ENCODE measurements at regions not wholly inside any gene's neighbourhood (a gene's known extent, or its start where the extent isn't known, plus 50 kb on each side); places are given as distances from the start of the nearest gene placed in this dataset.

- no peak overlapping the region for H3K4me3 ChIP-seq (ENCODE audit: low read length)
- no peaks in the 10 kb centered on the region for H4K20me1 ChIP-seq (ENCODE audit: insufficient read depth, low read depth, low read length)
- no peaks in the 10 kb centered on the region for H3K4me1 ChIP-seq (ENCODE audit: low read length)
- no peaks in the 10 kb centered on the region for H3K36me3 ChIP-seq (ENCODE audit: insufficient read depth, low read length)
- H3K9me3 ChIP-seq (ENCODE audit: low read length), result no peaks in the 10 kb centered on the region
- no peak overlapping the region for H2AFZ ChIP-seq (ENCODE audit: low read length)
- H3K4me2 ChIP-seq (ENCODE audit: low read depth, low read length, poor library complexity, severe bottlenecking), result no peak overlapping the region
- no peaks in the 10 kb centered on the region for H3K9me2 ChIP-seq (replicated peaks; ENCODE audit: insufficient read depth, low read length)
- no peaks in the 10 kb centered on the region for H3K79me2 ChIP-seq (ENCODE audit: low read length)
- H3K27me3 ChIP-seq (ENCODE audit: low read length), result no peaks in the 10 kb centered on the region
- no peak overlapping the region for H3K27ac ChIP-seq (ENCODE audit: low read length)
- DNase-seq, result no peak
- no peak overlapping the region for H3K9ac ChIP-seq (ENCODE audit: low read length)
Measured at GRCh38 chr16:16869746-16870145, 490.8 kb downstream of the NPIPA7 start.

- H3K36me3 ChIP-seq (ENCODE audit: insufficient read depth, low read length), result no peaks in the 10 kb centered on the region
- H3K9ac ChIP-seq (ENCODE audit: low read length), result no peak overlapping the region
- no peaks in the 10 kb centered on the region for H3K27me3 ChIP-seq (ENCODE audit: low read length)
- H3K79me2 ChIP-seq (ENCODE audit: low read length), result no peaks in the 10 kb centered on the region
- H3K27ac ChIP-seq (ENCODE audit: low read length), result no peak overlapping the region
- H3K9me3 ChIP-seq (ENCODE audit: low read length), result no peaks in the 10 kb centered on the region
- no peaks in the 10 kb centered on the region for H4K20me1 ChIP-seq (ENCODE audit: insufficient read depth, low read depth, low read length)
- no peaks in the 10 kb centered on the region for H3K4me1 ChIP-seq (ENCODE audit: low read length)
- no peak overlapping the region for H3K4me2 ChIP-seq (ENCODE audit: low read depth, low read length, poor library complexity, severe bottlenecking)
- H3K4me3 ChIP-seq (ENCODE audit: low read length), result no peak overlapping the region
- DNase-seq, result no peak
- no peak overlapping the region for H2AFZ ChIP-seq (ENCODE audit: low read length)
- H3K9me2 ChIP-seq (replicated peaks; ENCODE audit: insufficient read depth, low read length), result no peaks in the 10 kb centered on the region
Measured at GRCh38 chr16:16871196-16871595, 492.3 kb downstream of the NPIPA7 start.

DNA sequence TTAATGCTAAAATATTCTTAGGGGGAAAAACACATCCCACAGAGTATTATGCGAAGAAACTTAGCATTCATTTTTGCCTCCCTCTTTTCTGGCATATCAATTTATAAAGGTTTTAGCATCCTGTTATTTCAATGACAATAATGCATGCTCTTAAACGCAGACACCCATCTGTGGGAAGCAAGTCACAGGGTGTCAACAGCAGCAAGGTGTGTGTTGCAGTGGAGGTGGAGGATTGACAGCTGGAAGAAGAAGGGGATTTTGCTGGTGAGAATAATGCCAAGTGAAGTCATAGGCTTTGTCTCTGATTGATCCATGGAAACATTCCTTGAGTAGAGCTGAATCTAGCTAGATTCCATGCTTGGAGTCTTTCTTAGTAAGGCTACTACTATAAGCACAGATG, 498.1 kb downstream of the NPIPA7 start:
- H3K79me2 ChIP-seq (ENCODE audit: low read length), result no peaks in the 10 kb centered on the region
- H3K9me2 ChIP-seq (replicated peaks; ENCODE audit: insufficient read depth, low read length), result no peaks in the 10 kb centered on the region
- no peak overlapping the region for H2AFZ ChIP-seq (ENCODE audit: low read length)
- no peaks in the 10 kb centered on the region for H4K20me1 ChIP-seq (ENCODE audit: insufficient read depth, low read depth, low read length)
- DNase-seq, result no peak
- H3K27ac ChIP-seq (ENCODE audit: low read length), result no peak overlapping the region
- H3K4me2 ChIP-seq (ENCODE audit: low read depth, low read length, poor library complexity, severe bottlenecking), result no peak overlapping the region
- no peaks in the 10 kb centered on the region for H3K36me3 ChIP-seq (ENCODE audit: insufficient read depth, low read length)
- H3K9me3 ChIP-seq (ENCODE audit: low read length), result no peaks in the 10 kb centered on the region
- H3K9ac ChIP-seq (ENCODE audit: low read length), result no peak overlapping the region
- no peaks in the 10 kb centered on the region for H3K27me3 ChIP-seq (ENCODE audit: low read length)
- no peak overlapping the region for H3K4me3 ChIP-seq (ENCODE audit: low read length)
- H3K4me1 ChIP-seq (ENCODE audit: low read length), result no peaks in the 10 kb centered on the region

DNA sequence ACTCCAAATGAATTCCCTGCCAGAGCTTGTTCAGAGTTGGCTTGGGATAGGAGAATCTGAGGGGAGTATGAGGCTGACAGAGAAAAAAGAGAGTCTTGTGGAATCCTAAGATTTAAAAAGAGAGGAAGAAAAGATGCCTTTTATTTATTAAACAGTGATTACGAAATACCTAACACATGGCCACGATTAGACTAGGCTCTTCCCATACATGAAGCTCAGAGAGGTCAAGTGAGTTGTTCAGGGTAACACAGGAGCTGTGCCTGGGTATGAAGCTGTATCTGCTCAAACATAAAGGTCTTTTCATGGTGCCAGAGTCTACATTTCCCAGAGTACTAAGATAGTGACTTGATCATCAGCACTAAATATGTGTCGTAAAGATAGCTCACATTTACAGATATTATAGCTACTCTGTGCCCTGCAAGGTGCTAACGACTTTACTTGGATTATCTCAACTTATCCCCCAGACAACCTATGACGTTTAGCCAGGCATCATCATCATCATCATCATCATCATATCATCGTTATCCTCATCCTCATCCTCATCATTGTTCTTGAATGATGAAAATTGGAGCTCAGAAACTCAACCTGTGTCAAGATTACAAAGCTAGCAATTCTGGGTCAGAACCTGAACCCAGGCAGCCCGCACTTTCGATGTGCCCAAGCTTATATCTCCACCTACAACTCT, 500.8 kb downstream of the NPIPA7 start:
- Histone ChIP-seq H4K20me1 (ENCODE audit: insufficient read depth, low read depth, low read length) (no peaks in the 10 kb centered on the region), H3K27me3 (ENCODE audit: low read length) (no peaks in the 10 kb centered on the region), H3K4me2 (ENCODE audit: low read depth, low read length, poor library complexity, severe bottlenecking) (no peak overlapping the region), H3K4me3 (ENCODE audit: low read length) (no peak overlapping the region), H3K27ac (ENCODE audit: low read length) (no peak overlapping the region), H3K36me3 (ENCODE audit: insufficient read depth, low read length) (no peaks in the 10 kb centered on the region), H3K9me2 (replicated peaks; ENCODE audit: insufficient read depth, low read length) (no peaks in the 10 kb centered on the region), H3K79me2 (ENCODE audit: low read length) (no peaks in the 10 kb centered on the region), H3K4me1 (ENCODE audit: low read length) (no peaks in the 10 kb centered on the region), H3K9ac (ENCODE audit: low read length) (no peak overlapping the region), H3K9me3 (ENCODE audit: low read length) (no peaks in the 10 kb centered on the region), H2AFZ (ENCODE audit: low read length) (no peak overlapping the region)
- no peak for DNase-seq

DNA sequence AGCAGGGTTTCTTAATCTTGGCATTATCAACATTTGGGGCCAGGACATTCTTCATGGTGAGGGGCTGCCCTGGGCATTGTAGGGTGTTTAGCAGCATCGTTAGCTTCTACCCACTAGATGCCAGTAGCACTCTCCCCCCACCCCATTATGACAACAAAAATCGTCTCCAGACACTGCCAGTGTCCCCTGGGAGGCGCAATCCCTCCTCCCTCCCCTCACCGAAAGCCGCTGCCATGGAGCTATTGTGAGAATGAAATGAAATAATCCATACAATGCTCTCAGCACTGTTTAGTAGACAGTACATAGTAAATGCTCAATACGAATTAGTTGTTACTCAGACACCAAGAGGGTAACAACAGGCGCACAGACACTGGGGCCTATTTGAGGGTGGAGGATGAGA, 502.9 kb downstream of the NPIPA7 start:
- H3K27me3 ChIP-seq (ENCODE audit: low read length), result no peaks in the 10 kb centered on the region
- no peaks in the 10 kb centered on the region for H3K79me2 ChIP-seq (ENCODE audit: low read length)
- no peaks in the 10 kb centered on the region for H3K4me1 ChIP-seq (ENCODE audit: low read length)
- no peak for DNase-seq
- H3K9me3 ChIP-seq (ENCODE audit: low read length), result no peaks in the 10 kb centered on the region
- H3K27ac ChIP-seq (ENCODE audit: low read length), result no peak overlapping the region
- H2AFZ ChIP-seq (ENCODE audit: low read length), result no peak overlapping the region
- no peak overlapping the region for H3K9ac ChIP-seq (ENCODE audit: low read length)
- H4K20me1 ChIP-seq (ENCODE audit: insufficient read depth, low read depth, low read length), result no peaks in the 10 kb centered on the region
- H3K4me2 ChIP-seq (ENCODE audit: low read depth, low read length, poor library complexity, severe bottlenecking), result no peak overlapping the region
- H3K4me3 ChIP-seq (ENCODE audit: low read length), result no peak overlapping the region
- no peaks in the 10 kb centered on the region for H3K36me3 ChIP-seq (ENCODE audit: insufficient read depth, low read length)
- no peaks in the 10 kb centered on the region for H3K9me2 ChIP-seq (replicated peaks; ENCODE audit: insufficient read depth, low read length)

- H3K9me2 ChIP-seq (replicated peaks; ENCODE audit: insufficient read depth, low read length), result no peaks in the 10 kb centered on the region
- no peak overlapping the region for H3K27ac ChIP-seq (ENCODE audit: low read length)
- H3K9ac ChIP-seq (ENCODE audit: low read length), result no peak overlapping the region
- H3K9me3 ChIP-seq (ENCODE audit: low read length), result no peaks in the 10 kb centered on the region
- no peak overlapping the region for H3K4me3 ChIP-seq (ENCODE audit: low read length)
- H3K36me3 ChIP-seq (ENCODE audit: insufficient read depth, low read length), result no peaks in the 10 kb centered on the region
- H3K4me1 ChIP-seq (ENCODE audit: low read length), result no peaks in the 10 kb centered on the region
- H4K20me1 ChIP-seq (ENCODE audit: insufficient read depth, low read depth, low read length), result no peaks in the 10 kb centered on the region
- H3K4me2 ChIP-seq (ENCODE audit: low read depth, low read length, poor library complexity, severe bottlenecking), result no peak overlapping the region
- H3K27me3 ChIP-seq (ENCODE audit: low read length), result no peaks in the 10 kb centered on the region
- no peak for DNase-seq
- H2AFZ ChIP-seq (ENCODE audit: low read length), result no peak overlapping the region
- no peaks in the 10 kb centered on the region for H3K79me2 ChIP-seq (ENCODE audit: low read length)
Measured at GRCh38 chr16:16882766-16883165, 503.8 kb downstream of the NPIPA7 start.

- Histone ChIP-seq H3K4me3 (ENCODE audit: low read length) (no peak overlapping the region), H3K79me2 (ENCODE audit: low read length) (no peaks in the 10 kb centered on the region), H3K4me1 (ENCODE audit: low read length) (no peaks in the 10 kb centered on the region), H3K27me3 (ENCODE audit: low read length) (no peaks in the 10 kb centered on the region), H3K4me2 (ENCODE audit: low read depth, low read length, poor library complexity, severe bottlenecking) (no peak overlapping the region), H3K9me3 (ENCODE audit: low read length) (no peaks in the 10 kb centered on the region), H3K9ac (ENCODE audit: low read length) (no peak overlapping the region), H4K20me1 (ENCODE audit: insufficient read depth, low read depth, low read length) (no peaks in the 10 kb centered on the region), H3K9me2 (replicated peaks; ENCODE audit: insufficient read depth, low read length) (no peaks in the 10 kb centered on the region), H2AFZ (ENCODE audit: low read length) (no peak overlapping the region), H3K36me3 (ENCODE audit: insufficient read depth, low read length) (no peaks in the 10 kb centered on the region), H3K27ac (ENCODE audit: low read length) (no peak overlapping the region)
- DNase-seq, result no peak
Measured at GRCh38 chr16:16884451-16884850, 505.5 kb downstream of the NPIPA7 start.

GRCh38 chr16:16887193-16887592, 508.3 kb downstream of the NPIPA7 start:
- no peak overlapping the region for H3K4me3 ChIP-seq (ENCODE audit: low read length)
- H2AFZ ChIP-seq (ENCODE audit: low read length), result no peak overlapping the region
- DNase-seq, result no peak
- H3K79me2 ChIP-seq (ENCODE audit: low read length), result no peaks in the 10 kb centered on the region
- H3K9me3 ChIP-seq (ENCODE audit: low read length), result no peaks in the 10 kb centered on the region
- no peak overlapping the region for H3K4me2 ChIP-seq (ENCODE audit: low read depth, low read length, poor library complexity, severe bottlenecking)
- H3K9me2 ChIP-seq (replicated peaks; ENCODE audit: insufficient read depth, low read length), result no peaks in the 10 kb centered on the region
- no peaks in the 10 kb centered on the region for H3K36me3 ChIP-seq (ENCODE audit: insufficient read depth, low read length)
- H3K27ac ChIP-seq (ENCODE audit: low read length), result no peak overlapping the region
- no peak overlapping the region for H3K9ac ChIP-seq (ENCODE audit: low read length)
- H4K20me1 ChIP-seq (ENCODE audit: insufficient read depth, low read depth, low read length), result no peaks in the 10 kb centered on the region
- H3K27me3 ChIP-seq (ENCODE audit: low read length), result no peaks in the 10 kb centered on the region
- no peaks in the 10 kb centered on the region for H3K4me1 ChIP-seq (ENCODE audit: low read length)

GRCh38 chr16:16890964-16891363, 512.0 kb downstream of the NPIPA7 start:
- H3K4me1 ChIP-seq (ENCODE audit: low read length), result no peaks in the 10 kb centered on the region
- H2AFZ ChIP-seq (ENCODE audit: low read length), result no peak overlapping the region
- no peak overlapping the region for H3K4me3 ChIP-seq (ENCODE audit: low read length)
- H3K9me2 ChIP-seq (replicated peaks; ENCODE audit: insufficient read depth, low read length), result no peaks in the 10 kb centered on the region
- no peaks in the 10 kb centered on the region for H3K27me3 ChIP-seq (ENCODE audit: low read length)
- no peaks in the 10 kb centered on the region for H3K36me3 ChIP-seq (ENCODE audit: insufficient read depth, low read length)
- no peak overlapping the region for H3K9ac ChIP-seq (ENCODE audit: low read length)
- no peak overlapping the region for H3K27ac ChIP-seq (ENCODE audit: low read length)
- no peak overlapping the region for H3K4me2 ChIP-seq (ENCODE audit: low read depth, low read length, poor library complexity, severe bottlenecking)
- no peaks in the 10 kb centered on the region for H3K9me3 ChIP-seq (ENCODE audit: low read length)
- H3K79me2 ChIP-seq (ENCODE audit: low read length), result no peaks in the 10 kb centered on the region
- H4K20me1 ChIP-seq (ENCODE audit: insufficient read depth, low read depth, low read length), result no peaks in the 10 kb centered on the region
- peak; percentile 48 for DNase-seq

Data from Karpas-422 (cell line).